SK-N-SH treated with all-trans-retinoic acid at 6 μM for 48 hours (cell line): ENCODE measurements at regions not wholly inside any gene's neighbourhood (a gene's known extent, or its start where the extent isn't known, plus 50 kb on each side); places are given as distances from the start of the nearest gene placed in this dataset.

ENCODE experiments used
- PATZ1 ChIP-seq: fragments of 250-450 bp; sonication (Bioruptor Pico); IDR thresholded peaks from 2 replicates; pipeline ENCODE4 v1.8.0; 2020; ENCODE audit warnings: mild to moderate bottlenecking, moderate library complexity, borderline replicate concordance
- RARB ChIP-seq: fragments of 250-450 bp; sonication (Bioruptor Pico); IDR thresholded peaks from 2 replicates; pipeline ENCODE4 v1.8.0; 2021; ENCODE audit warnings: mild to moderate bottlenecking, moderate library complexity
- TSHZ2 ChIP-seq: fragments of 250-450 bp; sonication (Bioruptor Pico); IDR thresholded peaks from 2 replicates; pipeline ENCODE4 v1.5.0; 2020; ENCODE audit warnings: mild to moderate bottlenecking, moderate library complexity

GRCh38 chr9:89896806-89897340 lies 292.1 kb downstream of the GADD45G start:
- no peak for TF ChIP-seq TSHZ2
- TF ChIP-seq PATZ1, result no peak
- no peak for TF ChIP-seq RARB (CRISPR knock-in tag)
